Osteocyte (in vitro differentiated cells): ENCODE measurements at regions not wholly inside any gene's neighbourhood (a gene's known extent, or its start where the extent isn't known, plus 50 kb on each side); places are given as distances from the start of the nearest gene placed in this dataset.

Experiments used
- DNase-seq: peaks from one replicate; pipeline ENCODE4 v3.0.0; 2021; ENCODE audit warnings: mixed read lengths; ENCODE audit not compliant: unreplicated experiment; ENCODE audit errors: extremely low spot score
- H3K27ac Mint-ChIP-seq: one replicate; pipeline ENCODE4 v1.8.0; 2021; ENCODE audit warnings: mild to moderate bottlenecking, mixed read lengths; ENCODE audit not compliant: unreplicated experiment
- H3K27me3 Mint-ChIP-seq: one replicate; pipeline ENCODE4 v1.8.0; 2021; ENCODE audit warnings: mixed read lengths; ENCODE audit not compliant: unreplicated experiment
- H3K36me3 Mint-ChIP-seq: one replicate; pipeline ENCODE4 v1.8.0; 2021; ENCODE audit warnings: mixed read lengths; ENCODE audit not compliant: unreplicated experiment
- H3K4me1 Mint-ChIP-seq: one replicate; pipeline ENCODE4 v1.8.0; 2021; ENCODE audit warnings: mixed read lengths; ENCODE audit not compliant: unreplicated experiment
- H3K4me3 Mint-ChIP-seq: one replicate; pipeline ENCODE4 v1.8.0; 2021; ENCODE audit warnings: mild to moderate bottlenecking, moderate library complexity, mixed read lengths; ENCODE audit not compliant: unreplicated experiment
- H3K9me3 Mint-ChIP-seq: one replicate; pipeline ENCODE4 v1.8.0; 2021; ENCODE audit warnings: mixed read lengths; ENCODE audit not compliant: unreplicated experiment
- CTCF ChIP-seq: fragments of 200-600 bp; sonication (generic); IDR thresholded peaks from 2 replicates; pipeline ENCODE4 v1.5.0; 2021; ENCODE audit warnings: antibody characterized with exemption, mild to moderate bottlenecking, moderate library complexity

DNA sequence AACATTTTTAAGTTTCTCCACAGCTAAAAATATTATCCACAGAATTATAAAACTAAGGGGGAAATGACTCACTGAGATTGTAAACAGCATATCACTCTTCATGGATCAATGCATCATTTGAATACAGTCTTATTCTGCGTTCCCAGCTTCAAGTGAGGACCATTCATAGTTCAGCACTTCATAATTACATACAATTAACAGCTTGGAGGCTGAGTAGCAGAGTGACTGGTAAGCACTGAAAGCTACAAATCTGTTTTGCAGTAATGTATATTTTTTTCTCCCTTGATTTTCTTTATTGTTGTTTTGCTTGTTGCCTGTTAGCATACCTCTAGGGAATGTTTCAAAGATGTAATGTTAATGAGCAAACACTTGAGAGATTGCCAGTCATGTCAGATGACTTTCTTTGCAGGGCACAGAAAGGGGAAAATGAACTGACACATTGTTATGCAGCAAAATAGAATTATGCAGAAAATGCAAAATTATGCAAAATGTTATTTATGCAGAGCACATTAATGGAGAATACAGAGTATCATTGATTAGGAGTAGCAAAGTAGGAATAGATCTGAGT is 138.6 kb downstream of the RPS29 start:
- Mint-ChIP-seq H3K4me1 (no peaks in the 10 kb centered on the region), H3K36me3 (no peaks in the 10 kb centered on the region), H3K9me3 (peaks cover 4% of the 10 kb centered on the region), H3K4me3 (no peak overlapping the region), H3K27me3 (peaks cover 34% of the 10 kb centered on the region), H3K27ac (no peak overlapping the region)
- no peak for DNase-seq
- no peak for TF ChIP-seq CTCF

DNA sequence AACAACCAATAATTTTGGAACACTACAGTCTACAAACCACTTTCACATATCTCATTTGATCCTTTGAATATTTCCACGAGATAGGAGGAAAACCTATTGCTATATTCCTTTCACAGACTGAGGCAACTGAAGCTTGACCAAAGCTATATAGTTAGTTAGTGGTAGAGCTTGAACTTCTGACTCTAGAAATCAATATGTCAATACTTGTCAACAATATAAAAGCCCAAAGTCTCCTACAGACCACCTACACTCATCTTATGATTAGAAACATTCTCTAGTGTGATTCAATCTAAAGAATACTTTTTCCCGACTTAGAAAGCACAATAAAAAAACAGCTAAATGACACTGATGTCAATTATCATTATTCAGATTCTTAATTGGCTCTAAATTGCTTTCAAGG is 139.4 kb downstream of the RPS29 start:
- Mint-ChIP-seq H3K36me3 (no peaks in the 10 kb centered on the region), H3K4me3 (no peak overlapping the region), H3K9me3 (peaks cover 4% of the 10 kb centered on the region), H3K27me3 (peaks cover 33% of the 10 kb centered on the region), H3K4me1 (no peaks in the 10 kb centered on the region), H3K27ac (no peak overlapping the region)
- no peak for DNase-seq
- no peak for TF ChIP-seq CTCF

DNA sequence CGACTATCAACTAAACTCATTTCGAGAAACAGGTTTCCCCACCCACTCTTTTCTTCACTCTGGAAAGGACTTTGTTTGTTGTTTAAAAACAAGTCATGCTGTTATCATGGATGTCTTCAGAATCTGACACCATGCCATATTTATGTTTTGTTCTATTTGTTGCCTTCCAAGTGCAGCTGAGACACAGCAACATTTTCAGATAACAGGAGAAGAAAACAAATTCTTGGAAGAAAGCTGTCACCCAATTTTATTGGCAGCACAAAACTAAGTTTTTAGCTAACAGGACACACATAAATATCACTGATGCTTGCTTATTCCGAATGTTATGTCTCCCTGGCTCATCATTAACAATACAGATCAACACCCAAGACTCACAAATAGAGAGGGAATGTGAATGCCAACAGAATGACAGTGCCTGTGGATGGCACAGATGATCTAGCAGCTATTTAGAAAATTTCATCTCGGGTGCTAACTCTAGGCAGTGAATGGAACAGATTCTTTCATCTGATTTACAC is 147.9 kb downstream of the RPS29 start:
- Mint-ChIP-seq H3K4me3 (no peak overlapping the region), H3K9me3 (peaks cover 9% of the 10 kb centered on the region), H3K4me1 (no peaks in the 10 kb centered on the region), H3K36me3 (no peaks in the 10 kb centered on the region), H3K27ac (no peak overlapping the region), H3K27me3 (peaks cover 26% of the 10 kb centered on the region)
- no peak for TF ChIP-seq CTCF
- DNase-seq, result no peak

GRCh38 chr14:49428076-49428475 is 158.1 kb downstream of the RPS29 start:
- H3K27ac Mint-ChIP-seq, result no peak overlapping the region
- H3K36me3 Mint-ChIP-seq, result no peaks in the 10 kb centered on the region
- H3K9me3 Mint-ChIP-seq, result peaks cover 20% of the 10 kb centered on the region
- TF ChIP-seq CTCF, result no peak
- H3K27me3 Mint-ChIP-seq, result peaks cover 29% of the 10 kb centered on the region
- H3K4me1 Mint-ChIP-seq, result no peaks in the 10 kb centered on the region
- no peak overlapping the region for H3K4me3 Mint-ChIP-seq
- DNase-seq, result no peak

GRCh38 chr14:49427117-49427516 is 159.1 kb downstream of the RPS29 start:
- no peak overlapping the region for H3K4me3 Mint-ChIP-seq
- H3K36me3 Mint-ChIP-seq, result no peaks in the 10 kb centered on the region
- H3K9me3 Mint-ChIP-seq, result peaks cover 10% of the 10 kb centered on the region
- TF ChIP-seq CTCF, result no peak
- DNase-seq, result no peak
- no peaks in the 10 kb centered on the region for H3K4me1 Mint-ChIP-seq
- H3K27me3 Mint-ChIP-seq, result peaks cover 29% of the 10 kb centered on the region
- no peak overlapping the region for H3K27ac Mint-ChIP-seq
